GM19328 (cell line): ENCODE measurements at regions not wholly inside any gene's neighbourhood (a gene's known extent, or its start where the extent isn't known, plus 50 kb on each side); places are given as distances from the start of the nearest gene placed in this dataset.
A peak's percentile ranks its signal among the peaks of the same experiment; 100 is the strongest.

Source experiments
- ATAC-seq: cut with Tn5 transposase; IDR thresholded peaks from one replicate; pipeline ENCODE4 v1.9.1; 2021; ENCODE audit warnings: mild to moderate bottlenecking, moderate library complexity; ENCODE audit not compliant: unreplicated experiment

GRCh38 chr6:137687818-137688217, 179.2 kb upstream of the TNFAIP3 start:
- ATAC-seq: no peak

- ATAC-seq: no peak
Observed at GRCh38 chr6:137688230-137688971, 178.7 kb upstream of the TNFAIP3 start.

GRCh38 chr6:137689377-137689776, 177.7 kb upstream of the TNFAIP3 start:
- ATAC-seq: no peak

DNA sequence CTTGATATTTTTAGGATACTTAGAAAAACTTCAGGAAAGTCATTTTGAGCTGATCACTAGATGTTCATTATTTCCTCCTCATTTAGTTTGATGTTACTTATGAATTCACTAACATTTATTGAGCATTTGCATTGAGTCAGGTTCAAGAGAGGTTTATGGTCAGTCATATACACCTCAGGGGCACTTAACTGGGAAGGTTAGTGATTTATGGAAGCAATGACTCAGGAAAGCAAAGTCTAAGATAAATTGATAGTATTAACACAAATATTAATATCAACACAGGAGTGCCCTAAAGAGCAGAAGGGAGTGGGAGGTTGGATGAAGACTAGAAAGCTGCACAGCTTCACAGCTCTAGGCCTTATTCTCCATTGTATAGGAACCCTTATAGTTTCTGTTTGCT, 177.0 kb upstream of the TNFAIP3 start:
- ATAC-seq: no peak

- ATAC-seq: no peak
Observed at GRCh38 chr6:137690721-137691120, 176.3 kb upstream of the TNFAIP3 start.

DNA sequence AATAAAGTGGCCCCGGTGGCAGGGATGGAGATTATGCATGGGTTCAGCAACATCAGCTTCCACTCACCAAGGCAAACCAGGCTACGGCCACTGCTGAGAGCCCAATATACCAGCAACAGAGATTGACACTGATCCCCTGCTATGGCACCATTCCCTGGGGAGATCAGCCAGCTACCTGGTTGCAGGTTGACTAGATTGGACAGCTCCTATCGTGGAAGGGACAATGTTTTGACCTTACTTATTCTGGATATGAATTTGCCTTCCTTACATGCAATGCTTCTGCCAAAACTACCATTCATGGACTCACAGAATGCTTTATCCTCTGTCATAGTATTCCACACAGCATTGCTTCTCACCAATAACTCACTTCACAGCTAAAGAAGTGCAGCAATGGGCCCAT, 174.8 kb upstream of the TNFAIP3 start:
- ATAC-seq: no peak

- no peak for ATAC-seq
Observed at GRCh38 chr6:137692806-137693205, 174.3 kb upstream of the TNFAIP3 start.

- no peak for ATAC-seq
Observed at GRCh38 chr6:137693711-137694110, 173.3 kb upstream of the TNFAIP3 start.

DNA sequence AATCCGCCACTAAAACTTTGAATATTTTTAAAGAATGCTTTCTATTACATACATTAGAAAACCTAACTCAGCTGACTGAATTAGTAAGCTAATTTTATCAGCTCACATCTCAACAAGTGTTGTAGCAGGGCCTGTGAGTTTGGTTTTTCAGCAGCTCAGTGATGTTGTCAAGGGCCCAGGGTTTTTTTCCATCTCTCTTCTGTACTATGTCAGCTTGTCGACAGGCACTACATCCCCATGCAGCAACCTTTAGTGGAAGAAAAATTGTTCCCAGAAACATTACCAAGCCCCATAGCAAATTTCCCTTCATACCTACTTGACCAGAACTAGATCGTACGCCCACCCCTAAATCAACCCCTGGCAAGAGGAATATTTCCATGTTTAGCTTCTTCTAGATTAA, 170.3 kb upstream of the TNFAIP3 start:
- no peak for ATAC-seq

DNA sequence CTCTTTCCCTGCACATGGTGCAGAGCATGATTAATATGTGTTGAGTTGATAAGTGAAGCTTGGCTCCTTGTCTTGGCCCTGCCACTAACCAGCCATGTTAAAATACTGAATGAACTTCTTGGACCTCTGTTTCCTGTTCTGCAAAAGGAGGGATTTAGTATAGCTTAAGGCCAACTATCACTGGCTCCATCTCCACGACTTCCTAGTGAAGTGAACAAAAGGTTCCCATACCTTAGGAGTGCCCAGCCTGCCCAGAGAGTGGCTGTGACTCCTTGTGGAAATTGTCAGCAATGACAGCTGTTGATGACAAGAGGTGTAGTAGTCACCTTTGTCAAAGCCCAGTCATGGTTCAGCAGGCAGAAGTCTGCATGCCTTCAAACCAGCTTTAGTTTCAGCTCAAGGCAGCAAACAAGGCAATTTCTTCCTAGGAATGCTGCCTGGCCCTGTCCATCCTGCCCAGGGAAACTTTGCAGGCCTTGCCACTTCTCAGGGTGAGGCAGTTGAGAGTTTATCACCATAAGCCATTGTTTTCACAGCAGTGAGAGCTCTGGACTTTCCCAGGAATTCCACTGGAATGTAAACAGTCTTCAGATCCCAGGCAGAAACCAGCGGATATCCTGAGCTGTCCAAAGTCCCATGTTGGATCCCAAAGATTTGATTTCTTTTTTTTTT, 169.7 kb upstream of the TNFAIP3 start:
- ATAC-seq: peak; percentile 58

DNA sequence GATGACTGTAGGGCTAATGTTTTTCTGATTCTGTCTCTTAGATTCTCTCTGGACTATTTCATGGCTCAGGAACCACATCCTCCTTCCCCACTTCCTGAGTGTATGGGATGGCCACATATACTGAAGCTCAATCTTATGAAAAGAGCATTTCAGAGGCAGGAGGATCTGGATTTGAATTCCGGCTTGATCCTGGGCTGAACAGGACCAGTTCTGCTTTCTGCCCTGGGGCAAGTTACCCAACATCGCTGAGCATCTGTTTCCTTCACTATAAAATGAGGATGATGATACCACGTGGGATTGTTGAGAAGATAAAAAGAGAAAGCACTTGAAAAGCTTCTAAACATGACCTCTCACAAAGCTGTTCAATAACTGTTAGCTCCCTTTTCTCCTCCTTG, 168.4 kb upstream of the TNFAIP3 start:
- ATAC-seq: no peak

- ATAC-seq: no peak
Observed at GRCh38 chr6:137699031-137699683, 167.9 kb upstream of the TNFAIP3 start.

GRCh38 chr6:137700161-137700560, 166.9 kb upstream of the TNFAIP3 start:
- ATAC-seq: no peak

DNA sequence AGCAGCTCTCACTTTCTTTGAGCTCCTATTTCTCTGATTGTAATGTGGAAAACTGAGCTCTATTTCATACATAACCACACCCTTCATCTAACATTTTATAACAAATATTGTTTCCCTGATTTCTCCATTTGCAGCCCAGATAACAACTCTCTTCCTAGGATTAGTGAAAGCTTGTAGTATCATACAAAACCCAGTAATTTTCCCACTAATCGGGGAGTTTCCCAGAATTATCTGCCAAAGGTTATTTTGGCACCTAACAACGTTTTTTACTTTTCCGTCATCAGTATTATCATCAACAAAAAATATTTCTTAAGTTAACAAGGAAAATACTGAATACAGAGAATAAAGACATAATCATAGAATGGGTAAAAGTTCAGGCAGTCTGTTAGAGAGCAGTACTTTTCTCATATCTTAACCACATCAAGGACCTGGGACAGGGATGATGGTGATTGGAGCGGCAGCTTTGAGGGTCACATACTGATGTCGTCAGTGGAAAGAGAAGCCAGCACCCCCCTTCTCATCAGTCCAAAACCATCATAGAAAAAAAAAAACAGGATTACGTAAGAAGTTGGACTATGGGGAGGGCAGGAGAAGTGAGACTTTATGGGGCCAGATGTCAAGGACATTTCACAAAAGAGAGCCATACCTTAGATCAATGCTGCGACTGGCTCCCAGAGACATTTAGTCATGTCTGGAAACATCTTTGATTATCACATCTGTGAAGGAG, 166.1 kb upstream of the TNFAIP3 start:
- ATAC-seq: no peak

- ATAC-seq: no peak
Observed at GRCh38 chr6:137701942-137702341, 165.1 kb upstream of the TNFAIP3 start.

DNA sequence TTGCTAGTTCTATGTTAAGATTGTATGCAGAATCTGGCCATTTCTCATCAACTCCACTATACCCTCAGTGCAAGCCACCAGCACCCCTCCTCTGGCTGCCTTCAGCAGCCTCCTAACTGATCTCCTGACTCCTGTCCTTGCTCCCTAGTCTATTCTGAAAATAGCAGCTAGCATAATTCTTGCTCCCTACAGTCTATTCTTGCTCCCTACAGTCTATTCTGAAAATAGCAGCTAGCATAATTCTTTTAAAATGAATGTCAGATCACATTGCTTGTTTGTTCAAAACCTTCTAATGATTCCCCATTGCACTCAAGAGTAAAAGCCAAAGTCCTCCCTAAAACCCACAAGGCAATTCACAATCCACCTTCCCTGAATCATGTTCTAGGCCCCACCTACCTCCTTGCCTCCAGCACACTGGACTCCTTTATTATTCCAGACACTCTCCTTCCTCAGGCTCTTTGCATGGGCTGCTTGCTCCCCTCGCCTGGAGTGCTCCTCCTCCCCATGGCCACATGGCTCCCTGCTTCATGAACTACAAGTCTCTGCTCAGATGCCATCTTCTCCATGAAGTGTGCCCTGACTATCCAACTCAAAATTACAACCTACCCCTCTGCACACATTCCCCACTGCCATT, 164.2 kb upstream of the TNFAIP3 start:
- ATAC-seq: no peak

- ATAC-seq: no peak
Observed at GRCh38 chr6:137704802-137705159, 162.3 kb upstream of the TNFAIP3 start.

DNA sequence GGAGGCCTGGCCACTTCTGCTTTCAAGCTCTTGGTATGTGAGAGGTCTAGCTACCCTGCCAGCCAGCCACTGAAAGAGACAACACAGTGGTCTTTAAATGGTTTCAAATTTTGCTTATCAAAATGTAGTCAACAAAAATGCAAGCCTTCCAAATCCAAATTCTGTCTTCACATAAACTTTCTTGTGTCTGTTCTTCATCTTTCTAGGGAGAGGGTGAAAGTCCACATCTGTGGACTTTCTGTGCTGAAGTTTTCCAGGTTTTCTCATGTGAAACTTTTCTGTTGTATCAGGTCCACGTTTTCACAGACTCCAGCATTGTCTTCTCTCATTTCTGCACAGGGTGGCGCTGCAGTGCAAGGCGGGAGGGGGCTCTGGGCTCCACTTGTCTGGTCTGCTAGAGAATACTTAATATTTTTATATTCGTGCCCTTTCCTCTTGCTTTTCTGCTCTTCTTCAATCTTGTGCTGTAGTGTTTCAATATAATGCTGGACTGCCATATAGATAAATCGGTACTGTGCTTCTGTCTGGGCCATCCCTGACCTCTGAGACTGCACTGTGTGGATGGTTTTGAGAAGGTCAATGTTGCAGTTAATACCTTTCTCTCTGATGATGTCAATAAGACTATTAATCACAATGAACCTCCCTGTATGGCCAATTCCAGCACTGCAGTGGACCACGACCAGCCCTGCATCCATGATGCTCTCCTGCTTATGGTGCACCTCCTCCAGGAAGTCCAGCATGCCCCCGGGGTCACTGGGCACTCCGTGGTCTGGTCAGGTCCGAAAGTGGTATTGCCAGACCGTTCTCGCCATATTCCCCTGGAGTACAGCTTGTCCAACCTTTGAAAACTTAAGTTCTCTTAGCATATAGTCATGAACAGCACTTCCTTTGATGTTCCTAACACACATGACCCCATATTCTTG, 161.6 kb upstream of the TNFAIP3 start:
- ATAC-seq: no peak

DNA sequence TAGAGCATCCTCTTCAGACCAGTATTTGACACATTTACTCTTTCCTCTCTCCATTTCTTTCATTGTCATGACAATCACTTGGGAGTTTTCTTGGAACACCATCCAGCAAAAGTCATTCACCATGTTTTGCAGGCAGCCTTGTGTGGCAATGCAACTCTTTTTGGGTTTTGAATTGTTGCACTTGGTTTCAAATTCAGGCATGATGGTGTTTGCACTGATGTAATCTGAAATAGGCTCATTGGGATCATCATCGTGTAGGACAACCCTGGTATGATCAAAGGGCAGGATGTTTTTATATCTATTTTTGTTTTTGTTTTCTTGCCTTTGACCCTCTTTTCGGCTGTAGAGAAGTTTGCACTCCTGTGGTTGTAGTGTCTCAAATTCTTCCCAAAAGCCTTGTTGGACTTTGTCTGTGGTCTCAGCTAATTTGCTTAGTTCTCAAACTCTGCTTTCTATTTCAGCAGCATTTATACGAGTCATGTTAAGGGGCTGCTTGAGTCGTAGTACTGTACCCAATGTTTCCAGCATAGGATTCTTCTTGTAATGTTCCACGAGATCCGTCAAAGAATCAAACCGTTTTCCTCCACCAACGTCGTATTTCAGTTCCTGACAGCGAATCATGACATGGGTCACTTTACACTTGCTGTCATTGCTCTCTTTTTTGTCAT, 160.8 kb upstream of the TNFAIP3 start:
- ATAC-seq: no peak
